H1 (cell line): ENCODE measurements at regions not wholly inside any gene's neighbourhood (a gene's known extent, or its start where the extent isn't known, plus 50 kb on each side); places are given as distances from the start of the nearest gene placed in this dataset.
"Not testable (repeated sequence)": the region's sequence is repeated elsewhere in the genome, so short reads cannot be mapped to it uniquely, and the experiment has no call there.

ENCODE experiments used
- CTCF ChIA-PET: fragments of 300-600 bp; sonication (Branson Sonifier 250); formaldehyde crosslinking; loops from one replicate; lab custom pipeline; 2021; ENCODE audit not compliant: partially characterized antibody; lab: Charles Lee
- POLR2A ChIA-PET: fragments of 300-600 bp; sonication (Branson Sonifier 250); formaldehyde crosslinking; loops from one replicate; lab custom pipeline; 2021; ENCODE audit warnings: inconsistent platforms; ENCODE audit not compliant: partially characterized antibody; lab: Charles Lee
- DNase-seq, 2 experiments: peaks; one replicate each; pipeline versions ENCODE4 v3.0.0 to v3.0.0-alpha.2; 2010 to 2022; ENCODE audit warnings: low spot score in 2 of 2, low read depth in 1 of 2, mixed read lengths in 1 of 2
- FAIRE-seq: peaks from 2 replicates; lab custom pipeline; 2011; peaks lifted over from hg19 to GRCh38; lab: Jason Lieb, UNC
- H2AFZ ChIP-seq: 2 replicates; pipeline ENCODE4 v1.8.1; 2012; ENCODE audit warnings: low read length, inconsistent platforms
- H2AK5ac ChIP-seq: 2 replicates; pipeline ENCODE4 v1.6.1; 2013; ENCODE audit warnings: low read depth, low read length
- H2BK120ac ChIP-seq: replicated peaks from 2 replicates; pipeline ENCODE3; 2013; ENCODE audit warnings: low read depth, low read length, inconsistent platforms
- H2BK12ac ChIP-seq: 2 replicates; pipeline ENCODE4 v1.6.1; 2013; ENCODE audit warnings: low read depth, low read length
- H2BK15ac ChIP-seq: 2 replicates; pipeline ENCODE4 v1.6.1; 2013; ENCODE audit warnings: low read length
- H2BK20ac ChIP-seq: 2 replicates; pipeline ENCODE4 v1.6.1; 2013; ENCODE audit warnings: low read length
- H2BK5ac ChIP-seq: 2 replicates; pipeline ENCODE4 v1.6.1; 2013; ENCODE audit warnings: low read depth, low read length
- H3K14ac ChIP-seq: 2 replicates; pipeline ENCODE4 v1.6.1; 2013; ENCODE audit warnings: inconsistent platforms; ENCODE audit not compliant: insufficient read length
- H3K18ac ChIP-seq: 2 replicates; pipeline ENCODE4 v1.6.1; 2013; ENCODE audit warnings: low read length; ENCODE audit errors: extremely low read depth
- H3K23ac ChIP-seq: 2 replicates; pipeline ENCODE4 v1.6.1; 2013; ENCODE audit warnings: inconsistent platforms; ENCODE audit not compliant: insufficient read length
- H3K23me2 ChIP-seq: 2 replicates; pipeline ENCODE4 v1.6.1; 2013; ENCODE audit warnings: low read depth, low read length
- H3K27ac ChIP-seq: 2 replicates; pipeline ENCODE4 v1.6.1; 2011; ENCODE audit warnings: low read depth, low read length, inconsistent platforms
- H3K27me3 ChIP-seq, 4 experiments: replicated peaks in 1 of 4; 1 replicate in 1 of 4; 2 replicates in 3 of 4; pipeline versions ENCODE4 v1.6.1 to v1.8.1; 2011 to 2013; ENCODE audit warnings: low read length in 3 of 4, mild to moderate bottlenecking in 3 of 4, inconsistent platforms in 2 of 4, mixed read lengths in 2 of 4, moderate library complexity in 1 of 4; ENCODE audit not compliant: control insufficient read depth in 3 of 4, insufficient read depth in 3 of 4; ENCODE audit errors: extremely low read depth in 1 of 4
- H3K36me3 ChIP-seq, 4 experiments: 2 replicates each; pipeline versions ENCODE4 v1.6.1 to v1.8.1; 2011 to 2013; ENCODE audit warnings: mild to moderate bottlenecking in 4 of 4, low read length in 3 of 4, moderate library complexity in 2 of 4, control low read depth in 1 of 4, inconsistent platforms in 1 of 4; ENCODE audit not compliant: insufficient read depth in 4 of 4, control insufficient read depth in 2 of 4
- H3K4ac ChIP-seq: replicated peaks from 2 replicates; pipeline ENCODE3; 2013; ENCODE audit warnings: low read length, low read depth, mixed read lengths, inconsistent platforms; ENCODE audit not compliant: insufficient read length
- H3K4me1 ChIP-seq, 4 experiments: replicated peaks in 1 of 4; 1 replicate in 1 of 4; 2 replicates in 3 of 4; pipeline versions ENCODE4 v1.6.1 to v1.8.1; 2011 to 2013; ENCODE audit warnings: low read length in 3 of 4, inconsistent platforms in 2 of 4, mixed read lengths in 1 of 4; ENCODE audit not compliant: insufficient read depth in 4 of 4, control insufficient read depth in 3 of 4
- H3K4me2 ChIP-seq, 2 experiments: 2 replicates each; pipeline versions ENCODE4 v1.6.1 to v1.8.1; 2011 to 2013; ENCODE audit warnings: low read depth in 2 of 2, low read length in 2 of 2, control low read depth in 1 of 2, inconsistent platforms in 1 of 2, mild to moderate bottlenecking in 1 of 2; ENCODE audit not compliant: insufficient read depth in 1 of 2
- H3K4me3 ChIP-seq, 4 experiments: fragments of 200-600, 300-600 bp in 1 of 4; sonication (generic), shearing (Covaris generic), sonication (Bioruptor Twin) in 1 of 4; 2 replicates each; pipeline versions ENCODE4 v1.5.1 to v1.8.1; 2011 to 2016; ENCODE audit warnings: low read length in 4 of 4, low read depth in 3 of 4, control low read depth in 2 of 4, inconsistent platforms in 2 of 4, mild to moderate bottlenecking in 2 of 4, mixed read lengths in 1 of 4, moderate library complexity in 1 of 4; ENCODE audit not compliant: insufficient read depth in 2 of 4; ENCODE audit errors: extremely low read depth in 1 of 4
- H3K56ac ChIP-seq: replicated peaks from 2 replicates; pipeline ENCODE3; 2013; ENCODE audit warnings: low read depth, mild to moderate bottlenecking, mixed read lengths, low read length, inconsistent platforms; ENCODE audit not compliant: insufficient read length
- H3K79me1 ChIP-seq: 2 replicates; pipeline ENCODE4 v1.6.1; 2013; ENCODE audit warnings: low read depth, low read length, control low read depth
- H3K79me2 ChIP-seq, 2 experiments: 2 replicates each; pipeline versions ENCODE4 v1.6.1 to v1.8.1; 2012 to 2013; ENCODE audit warnings: low read length in 2 of 2, mild to moderate bottlenecking in 2 of 2, inconsistent platforms in 1 of 2; ENCODE audit not compliant: insufficient read depth in 2 of 2, control insufficient read depth in 1 of 2
- H3K9ac ChIP-seq, 4 experiments: replicated peaks in 1 of 4; 1 replicate in 1 of 4; 2 replicates in 3 of 4; pipeline versions ENCODE4 v1.6.1 to v1.8.1; 2011 to 2013; ENCODE audit warnings: low read depth in 3 of 4, low read length in 3 of 4, control low read depth in 2 of 4, mild to moderate bottlenecking in 2 of 4, moderate library complexity in 2 of 4, inconsistent platforms in 1 of 4; ENCODE audit errors: extremely low read depth in 1 of 4
- H3K9me3 ChIP-seq, 2 experiments: 2 replicates each; pipeline versions ENCODE4 v1.6.1 to v1.8.1; 2012 to 2013; ENCODE audit warnings: mild to moderate bottlenecking in 2 of 2, moderate library complexity in 2 of 2, control low read depth in 1 of 2, inconsistent platforms in 1 of 2, low read depth in 1 of 2, low read length in 1 of 2, mixed read lengths in 1 of 2; ENCODE audit not compliant: insufficient read depth in 2 of 2
- H4K20me1 ChIP-seq, 2 experiments: replicated peaks in 1 of 2; 2 replicates each; pipeline versions ENCODE3 to v1.8.1; 2011 to 2013; ENCODE audit warnings: inconsistent platforms in 2 of 2, low read length in 2 of 2, mild to moderate bottlenecking in 1 of 2; ENCODE audit not compliant: insufficient read depth in 2 of 2, control insufficient read depth in 1 of 2
- H4K5ac ChIP-seq: 2 replicates; pipeline ENCODE4 v1.6.1; 2013; ENCODE audit warnings: low read length, low read depth, mixed read lengths, inconsistent platforms; ENCODE audit not compliant: insufficient read length
- H4K8ac ChIP-seq: 2 replicates; pipeline ENCODE4 v1.8.0; 2013; ENCODE audit warnings: mild to moderate bottlenecking, moderate library complexity, low read length, inconsistent platforms; ENCODE audit not compliant: insufficient read depth; ENCODE audit errors: extremely low read depth
- H4K91ac ChIP-seq: replicated peaks from 2 replicates; pipeline ENCODE3; 2013; ENCODE audit warnings: low read length, mixed read lengths, inconsistent platforms; ENCODE audit not compliant: insufficient read length
- WGBS, 2 experiments: shearing (Covaris generic) in 1 of 2; methylation state at CpG; one replicate each; pipeline versions ENCODE4 v1.1.6 to v1.1.7; 2013 to 2015; ENCODE audit warnings: low lambda C conversion rate in 2 of 2, mixed read lengths in 2 of 2, inconsistent platforms in 1 of 2, low coverage in 1 of 2, missing lambda C conversion rate in 1 of 2; ENCODE audit not compliant: insufficient replicate concordance in 2 of 2, insufficient coverage in 1 of 2, insufficient read length in 1 of 2; ENCODE audit errors: extremely low coverage in 1 of 2, missing lambda C conversion rate in 1 of 2; 5-methylcytosine and 5-hydroxymethylcytosine counted together

DNA sequence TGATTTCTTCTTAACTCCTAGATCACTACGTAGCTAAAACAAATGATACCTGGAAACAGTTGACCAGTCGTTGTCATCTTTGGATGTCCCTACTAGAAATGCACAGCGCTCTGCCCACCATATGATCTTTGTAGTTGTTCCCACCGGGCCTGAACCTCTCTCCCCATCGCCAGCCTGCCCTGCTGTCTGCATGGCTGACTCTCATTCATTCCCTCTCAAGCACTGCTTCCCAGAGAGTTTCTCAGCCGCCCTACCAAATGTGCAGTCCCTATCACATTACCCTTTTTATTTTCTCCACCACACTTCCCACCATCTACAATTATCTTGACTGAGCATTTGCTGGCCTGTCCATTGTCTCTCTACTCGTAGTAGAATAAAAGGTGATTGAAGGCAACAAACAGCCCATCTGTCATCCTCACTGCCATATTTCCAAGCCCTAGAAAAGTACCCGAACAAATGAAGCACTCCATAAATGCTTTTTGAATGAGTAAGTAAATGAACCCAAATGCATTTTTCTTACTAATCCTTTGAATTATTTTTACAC is 748.4 kb upstream of the TPTE start:
- H3K23ac ChIP-seq, FAIRE-seq, H3K4me1 ChIP-seq, H3K14ac ChIP-seq, H3K36me3 ChIP-seq, DNase-seq, H4K91ac ChIP-seq, H2BK12ac ChIP-seq, H4K8ac ChIP-seq, H3K18ac ChIP-seq, H3K4ac ChIP-seq, H3K4me2 ChIP-seq, H3K79me2 ChIP-seq, POLR2A ChIA-PET, H2AFZ ChIP-seq, H2BK15ac ChIP-seq, H2AK5ac ChIP-seq, H3K4me3 ChIP-seq, H2BK120ac ChIP-seq, H3K79me1 ChIP-seq, H3K27me3 ChIP-seq, H2BK5ac ChIP-seq, H2BK20ac ChIP-seq, H3K27ac ChIP-seq, H4K5ac ChIP-seq, CTCF ChIA-PET, H3K9ac ChIP-seq, H3K23me2 ChIP-seq, H4K20me1 ChIP-seq, H3K56ac ChIP-seq: not testable (repeated sequence)
- H3K9me3 ChIP-seq: peaks cover 68 to 79% of the 10 kb centered on the region in 2 experiments
- 82% methylated on average over 6 of the region's 8 CpGs; no CpG with 5 or more reads in 1 of the 2 experiments for WGBS, 2 experiments
